Stimulated activated CD8-positive, alpha-beta memory T cell treated with anti-CD3 and anti-CD28 coated beads, Interleukin-4, amount 100 ng/mL, for 48 hours (primary cell): ENCODE measurements at regions not wholly inside any gene's neighbourhood (a gene's known extent, or its start where the extent isn't known, plus 50 kb on each side); places are given as distances from the start of the nearest gene placed in this dataset.
"Not testable (repeated sequence)": the region's sequence is repeated elsewhere in the genome, so short reads cannot be mapped to it uniquely, and the experiment has no call there.

Source experiments
- DNase-seq: peaks from one replicate; pipeline ENCODE4 v3.0.0-alpha.2; 2020

DNA sequence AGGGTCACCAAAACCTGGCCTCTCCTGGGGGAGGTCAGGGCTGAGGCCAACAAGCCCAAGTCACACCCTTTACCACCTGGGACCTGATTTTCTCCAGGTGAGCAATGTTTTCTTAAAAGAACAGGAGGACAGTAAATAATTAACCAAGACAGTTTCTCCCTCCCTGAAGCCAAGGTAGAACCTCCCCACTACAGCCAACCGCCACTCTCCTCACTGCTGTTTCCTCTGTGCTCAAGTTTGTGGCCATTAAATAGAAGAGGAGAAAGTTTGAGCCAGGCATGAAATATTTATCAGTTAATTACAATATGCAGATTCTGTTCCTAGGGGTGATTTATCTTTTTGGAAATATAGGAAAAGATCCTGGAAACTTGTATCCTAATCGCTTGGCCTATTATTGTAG, 150.6 kb upstream of the ANKRD20A1 start:
- DNase-seq: not testable (repeated sequence)

DNA sequence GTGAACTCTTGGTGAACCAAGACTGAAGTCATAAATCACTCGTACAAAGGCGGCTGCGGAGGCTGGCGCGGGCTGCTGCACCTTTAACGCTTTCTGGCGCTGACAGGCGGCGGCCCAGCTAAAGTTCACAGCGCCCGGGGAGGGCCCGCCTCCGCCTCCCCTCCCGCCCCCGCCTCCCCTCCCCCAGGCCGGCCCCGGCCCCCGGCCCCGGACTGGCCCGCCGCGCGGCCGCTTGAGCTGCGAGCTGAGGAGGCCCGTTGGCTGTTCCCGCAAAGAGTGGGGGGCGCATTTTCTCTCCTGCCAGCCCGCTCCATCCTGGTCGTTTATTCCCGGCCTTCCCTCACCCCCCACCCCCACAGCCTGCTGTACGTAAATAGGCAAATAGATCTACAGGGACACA, 147.3 kb upstream of the ANKRD20A1 start:
- DNase-seq: not testable (repeated sequence)

DNA sequence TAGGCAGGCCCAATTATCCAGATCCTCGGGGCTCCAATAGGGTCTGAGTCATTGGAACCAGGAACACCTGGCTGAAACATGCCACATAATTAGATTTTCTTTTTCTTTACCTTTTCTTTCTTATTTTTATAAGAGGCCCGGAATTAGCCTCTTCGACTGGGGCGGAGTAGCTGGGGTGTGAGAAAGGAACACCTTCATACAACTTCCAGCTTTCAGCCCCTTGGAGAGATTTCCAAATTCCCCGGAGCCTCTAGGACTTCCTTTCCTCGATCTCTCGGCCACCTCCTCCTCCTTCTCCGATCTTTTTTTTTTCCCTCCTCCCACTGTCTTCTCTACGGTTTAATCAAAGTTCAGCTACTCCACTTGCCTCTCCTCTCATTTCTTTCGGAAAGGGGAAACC, 146.8 kb upstream of the ANKRD20A1 start:
- not testable (repeated sequence) for DNase-seq

DNA sequence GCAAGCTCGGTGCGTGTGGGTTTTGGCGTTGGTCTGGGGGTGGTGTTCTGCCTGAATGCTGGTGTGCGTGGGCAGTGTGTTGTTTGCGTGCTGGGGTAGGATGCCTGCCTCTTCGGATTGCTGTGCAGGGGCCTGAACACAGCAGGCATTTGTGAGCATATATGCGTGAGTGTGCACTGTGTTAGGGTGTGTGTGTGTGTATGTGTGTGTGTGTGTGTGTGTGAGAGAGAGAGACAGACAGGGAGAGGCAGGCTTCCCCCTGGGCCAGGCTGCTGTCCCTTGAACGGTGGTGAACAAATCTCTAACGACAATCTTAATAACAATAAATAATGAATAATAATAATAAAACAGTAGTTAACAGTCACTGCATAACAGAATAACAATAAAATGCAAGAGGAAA, 145.8 kb upstream of the ANKRD20A1 start:
- not testable (repeated sequence) for DNase-seq

DNA sequence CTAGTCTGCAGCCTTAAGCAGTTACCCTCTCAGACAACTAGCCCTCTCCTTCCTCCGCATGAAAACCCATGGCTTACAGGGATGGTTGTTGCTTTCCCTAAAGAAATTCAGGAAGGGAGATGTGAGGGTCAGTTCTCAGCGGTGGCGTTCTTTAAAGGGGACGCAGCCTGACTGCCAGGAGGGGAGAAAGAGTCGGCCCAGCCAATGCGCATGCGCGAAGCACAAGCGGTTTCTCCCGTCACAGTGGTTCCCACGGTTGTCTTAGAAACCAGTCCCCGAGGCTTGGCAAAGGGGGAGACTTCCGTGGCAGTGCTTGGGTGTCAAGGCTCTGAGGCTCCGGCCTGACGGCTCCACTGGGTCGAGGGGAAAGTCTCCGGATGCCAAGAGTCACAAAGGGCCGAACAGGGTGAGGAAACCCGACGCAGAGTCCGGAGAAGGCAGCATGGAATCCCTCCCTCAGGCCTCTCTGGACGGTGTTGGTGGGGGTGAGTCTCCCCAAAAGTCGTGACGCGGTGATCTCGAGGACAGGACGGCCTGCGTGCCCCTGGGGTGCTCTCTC, 140.8 kb upstream of the ANKRD20A1 start:
- peak; percentile 65 for DNase-seq

DNA sequence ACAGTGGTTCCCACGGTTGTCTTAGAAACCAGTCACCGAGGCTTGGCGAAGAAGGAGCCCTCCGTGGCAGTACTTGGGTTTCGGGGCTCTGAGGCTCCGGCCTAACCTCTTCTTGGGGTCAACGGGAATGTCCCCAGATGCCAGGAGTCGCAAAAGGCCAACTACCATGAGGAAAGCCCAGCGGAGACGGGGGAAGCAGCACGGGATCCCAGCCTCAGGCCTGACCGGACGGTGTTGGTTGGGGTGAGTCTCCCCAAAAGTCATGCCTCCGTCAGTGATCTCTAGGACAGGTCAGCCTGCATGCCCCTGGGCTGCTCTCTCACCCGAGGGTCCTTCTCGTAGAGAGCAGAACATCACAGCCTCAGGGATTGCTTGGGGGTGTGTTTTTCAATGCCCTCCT, 138.2 kb upstream of the ANKRD20A1 start:
- DNase-seq: not testable (repeated sequence)

DNA sequence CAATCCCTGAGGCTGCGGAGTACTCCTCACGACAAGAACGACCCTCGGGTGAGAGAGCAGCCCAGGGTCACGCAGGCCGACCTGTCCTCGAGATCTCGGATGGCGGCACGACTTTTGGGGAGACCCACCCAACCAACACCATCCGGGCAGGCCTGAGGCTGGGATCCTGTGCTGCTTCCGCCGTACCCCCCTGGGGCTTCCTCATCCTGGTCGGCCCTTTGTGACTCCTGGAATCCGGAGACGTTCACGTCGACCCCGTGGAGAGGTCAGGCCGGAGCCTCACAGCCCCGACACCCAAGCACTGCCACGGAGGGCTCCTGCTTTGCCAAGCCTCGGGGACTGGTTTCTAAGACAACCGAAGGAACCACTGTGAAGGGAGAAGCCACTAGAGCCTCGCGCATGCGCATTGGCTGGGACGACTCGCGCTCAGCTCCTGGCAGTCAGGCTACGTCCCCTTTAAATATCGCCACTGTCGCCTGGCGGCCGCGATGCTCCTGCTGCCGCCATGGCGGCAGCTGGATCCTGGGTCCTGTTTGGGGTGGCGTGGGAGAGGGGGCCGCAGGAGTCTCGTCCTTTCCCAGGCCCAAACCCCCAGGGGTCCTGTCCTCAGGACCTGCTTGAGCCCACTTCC, 136.2 kb upstream of the ANKRD20A1 start:
- DNase-seq: not testable (repeated sequence)

DNA sequence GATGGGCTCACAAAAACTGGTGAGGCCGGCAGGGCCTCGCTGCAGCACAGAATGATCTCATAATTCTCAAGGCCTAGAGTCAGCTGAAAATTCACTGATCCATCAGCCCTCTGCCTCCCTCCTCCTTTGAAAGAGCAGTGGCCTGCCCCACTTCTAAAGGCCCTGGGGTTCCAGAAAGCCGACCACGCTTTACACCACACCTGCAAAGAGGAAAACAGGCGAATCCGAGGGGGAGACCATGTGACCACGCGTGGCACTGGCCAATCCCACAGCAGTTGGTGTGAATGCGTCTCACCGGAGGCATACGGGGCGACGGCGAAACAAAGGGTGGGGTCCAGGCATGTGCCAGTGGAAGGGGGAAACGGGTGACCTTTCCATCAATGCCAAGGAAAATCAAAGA, 135.5 kb upstream of the ANKRD20A1 start:
- DNase-seq: peak; percentile 48

DNA sequence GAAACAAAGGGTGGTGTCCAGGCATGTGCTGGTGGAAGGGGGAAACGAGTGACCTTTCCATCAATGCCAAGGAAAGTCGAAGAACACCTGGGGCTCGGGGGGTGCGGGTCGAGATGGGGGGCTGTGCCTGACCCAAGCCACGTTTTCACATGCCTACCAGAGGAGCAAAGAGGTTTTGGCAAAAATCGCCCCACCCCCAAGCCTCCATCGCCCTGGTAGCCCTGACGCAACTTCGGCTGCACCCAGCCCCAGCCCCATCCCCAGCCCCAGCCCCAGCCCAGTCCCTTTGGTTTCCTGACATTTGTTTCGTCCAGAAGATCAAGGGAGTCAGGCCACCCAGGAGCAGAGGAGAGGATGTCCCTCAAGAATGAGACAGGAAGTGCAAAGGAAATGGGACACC, 133.8 kb upstream of the ANKRD20A1 start:
- DNase-seq: peak; percentile 67

DNA sequence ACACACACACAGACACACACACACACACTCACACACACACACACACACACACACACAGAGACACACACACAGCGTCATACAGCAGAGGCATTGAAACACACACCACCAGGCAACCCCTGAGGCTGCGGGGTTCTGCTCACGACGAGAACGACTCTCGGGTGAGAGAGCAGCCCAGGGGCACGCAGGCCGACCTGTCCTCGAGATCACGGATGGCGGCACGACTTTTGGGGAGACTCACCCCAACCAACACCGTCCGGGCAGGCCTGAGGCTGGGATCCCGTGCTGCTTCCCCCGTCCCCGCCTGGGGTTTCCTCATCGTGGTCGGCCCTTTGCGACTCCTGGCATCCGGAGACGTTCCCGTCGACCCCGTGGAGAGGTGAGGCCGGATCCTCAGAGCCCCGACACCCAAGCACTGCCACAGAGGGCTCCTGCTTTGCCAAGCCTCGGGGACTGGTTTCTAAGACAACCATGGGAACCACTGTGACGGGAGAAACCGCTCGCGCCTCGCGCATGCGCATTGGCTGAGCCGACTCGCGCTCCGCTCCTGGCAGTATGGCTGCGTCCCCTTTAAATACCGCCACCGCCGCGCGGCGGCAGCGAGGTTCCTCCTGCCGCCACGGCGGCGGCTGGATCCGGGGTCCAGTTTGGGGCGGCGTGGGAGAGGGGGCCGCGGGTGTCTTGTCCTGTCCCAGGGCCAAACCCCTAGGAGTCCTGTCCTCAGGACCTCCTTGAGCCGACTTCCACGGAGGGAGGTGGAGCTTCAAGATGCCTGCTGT, 132.3 kb upstream of the ANKRD20A1 start:
- DNase-seq: peak; percentile 42

DNA sequence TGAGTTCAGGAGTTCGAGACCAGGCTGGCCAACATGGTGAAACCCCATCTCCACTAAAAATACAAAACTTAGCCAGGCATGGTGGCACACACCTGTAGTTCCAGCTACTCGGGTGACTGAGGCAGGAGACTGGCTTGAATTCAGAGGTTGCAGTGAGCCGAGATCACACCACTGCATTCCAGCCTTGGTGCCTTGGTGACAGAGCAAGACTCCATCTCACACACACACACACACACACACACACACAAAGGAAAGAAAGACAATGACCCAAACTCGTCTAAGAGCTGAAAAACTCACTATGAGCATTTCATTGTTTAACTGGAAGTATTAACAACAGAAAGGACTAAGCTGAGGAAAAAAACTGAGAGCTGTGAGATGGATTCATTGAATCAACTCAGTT, 95.6 kb upstream of the ANKRD20A1 start:
- DNase-seq: not testable (repeated sequence)

DNA sequence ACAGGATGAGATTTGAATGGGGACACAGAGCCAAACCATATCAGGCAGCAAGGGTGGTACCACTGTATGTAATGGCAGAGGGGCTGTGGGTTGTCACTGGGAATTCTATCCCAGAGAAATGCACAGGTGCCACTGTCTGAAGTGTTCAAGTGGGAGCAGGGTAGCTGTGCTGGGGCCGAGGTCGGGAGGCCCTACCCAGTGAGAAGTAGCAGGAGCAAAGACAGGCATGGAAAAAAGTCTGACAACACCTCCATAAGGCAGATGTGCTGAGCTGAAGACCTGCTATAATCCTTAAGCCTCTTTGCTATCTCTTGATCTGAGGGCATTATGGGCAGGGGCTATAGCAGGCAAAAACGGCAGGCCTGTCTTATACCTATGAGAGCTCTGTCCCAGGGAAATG, 86.9 kb upstream of the ANKRD20A1 start:
- DNase-seq: not testable (repeated sequence)

DNA sequence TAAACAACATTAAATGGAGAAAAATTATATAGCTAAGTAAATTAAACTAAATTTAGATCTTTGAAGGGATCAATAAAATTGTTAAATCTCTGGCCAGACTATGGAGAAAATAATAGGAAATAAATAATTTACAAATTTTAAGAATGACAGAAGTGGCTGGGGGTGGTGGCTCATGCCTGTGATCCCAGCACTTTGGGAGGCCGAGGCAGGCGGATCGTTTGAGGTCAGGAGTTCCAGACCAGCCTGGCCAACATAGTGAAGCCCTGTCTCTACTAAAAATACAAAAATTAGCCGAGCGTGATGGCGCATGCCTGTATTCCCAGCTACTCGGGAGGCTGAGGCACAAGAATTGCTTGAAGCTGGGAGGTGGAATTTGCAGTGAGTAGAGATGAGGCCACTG, 58.6 kb upstream of the ANKRD20A1 start:
- DNase-seq: not testable (repeated sequence)
